ENCODE measurements at regions not wholly inside any gene's neighbourhood (a gene's known extent, or its start where the extent isn't known, plus 50 kb on each side); places are given as distances from the start of the nearest gene placed in this dataset.

- TF ChIP-seq SRF (IDR thresholded peaks at IDR 0.05; ENCODE audit: low read depth, low read length) = no peak
- no peak for TF ChIP-seq CTCF (IDR thresholded peaks at IDR 0.05; ENCODE audit: control extremely low read depth in 1 of 3, insufficient read depth in 1 of 3, low read depth in 1 of 3, low read length in 3 of 3)
- TF ChIP-seq RFX5 (IDR thresholded peaks at IDR 0.05; ENCODE audit: borderline replicate concordance, low read depth, low read length) = no peak
- no peak for TF ChIP-seq EP300 (IDR thresholded peaks at IDR 0.05; ENCODE audit: borderline replicate concordance in 1 of 2, low read depth in 2 of 2, low read length in 2 of 2)
- TF ChIP-seq, protein P1, sequence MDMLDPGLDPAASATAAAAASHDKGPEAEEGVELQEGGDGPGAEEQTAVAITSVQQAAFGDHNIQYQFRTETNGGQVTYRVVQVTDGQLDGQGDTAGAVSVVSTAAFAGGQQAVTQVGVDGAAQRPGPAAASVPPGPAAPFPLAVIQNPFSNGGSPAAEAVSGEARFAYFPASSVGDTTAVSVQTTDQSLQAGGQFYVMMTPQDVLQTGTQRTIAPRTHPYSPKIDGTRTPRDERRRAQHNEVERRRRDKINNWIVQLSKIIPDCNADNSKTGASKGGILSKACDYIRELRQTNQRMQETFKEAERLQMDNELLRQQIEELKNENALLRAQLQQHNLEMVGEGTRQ (IDR thresholded peaks at IDR 0.05; ENCODE audit: low read length) = no peak
- no peak for TF ChIP-seq RAD21 (IDR thresholded peaks at IDR 0.05 in 1 of 2, conservative IDR thresholded peaks at IDR 0.05 in 1 of 2; ENCODE audit: low read depth in 2 of 2, low read length in 2 of 2)
- TF ChIP-seq SUZ12 (IDR thresholded peaks at IDR 0.05; ENCODE audit: low read length) = no peak
- no peak for TF ChIP-seq POLR2A (IDR thresholded peaks at IDR 0.05; ENCODE audit: control extremely low read depth in 1 of 2, low read depth in 2 of 2, low read length in 2 of 2)
- TF ChIP-seq TBP (IDR thresholded peaks at IDR 0.05; ENCODE audit: low read depth, low read length) = no peak
- no peak for TF ChIP-seq TEAD4 (IDR thresholded peaks at IDR 0.05; ENCODE audit: low read depth, low read length)
- TF ChIP-seq JUN (IDR thresholded peaks at IDR 0.05; ENCODE audit: low read depth, low read length) = no peak
- TF ChIP-seq PHF8 (conservative IDR thresholded peaks at IDR 0.05; ENCODE audit: low read depth, low read length) = no peak
- no peak for TF ChIP-seq TCF12 (IDR thresholded peaks at IDR 0.05; ENCODE audit: low read depth, low read length)
- no peak for TF ChIP-seq EGR1 (IDR thresholded peaks at IDR 0.05; ENCODE audit: borderline replicate concordance, low read depth, low read length)
These were observed 262.6 kb upstream of the DDX18 start for GRCh38 chr2:117551858-117552257.
